HEK293T (cell line): ENCODE measurements at regions not wholly inside any gene's neighbourhood (a gene's known extent, or its start where the extent isn't known, plus 50 kb on each side); places are given as distances from the start of the nearest gene placed in this dataset.

Source experiments
- HDGF ChIP-seq: fragments of 450-650 bp; IDR thresholded peaks from 2 replicates; pipeline ENCODE4 v1.6.1; 2017; ENCODE audit warnings: antibody characterized with exemption, borderline replicate concordance
- NFRKB ChIP-seq: fragments of 450-650 bp; IDR thresholded peaks from 2 replicates; pipeline ENCODE4 v1.6.1; 2016; ENCODE audit warnings: mild to moderate bottlenecking, moderate library complexity
- TF ChIP-seq, protein P1 (sequence below): fragments of 450-650 bp; IDR thresholded peaks from 2 replicates; pipeline ENCODE4 v1.6.1; 2016

GRCh38 chr10:111249925-111250324 lies 173.1 kb downstream of the ADRA2A start:
- TF ChIP-seq, protein P1, sequence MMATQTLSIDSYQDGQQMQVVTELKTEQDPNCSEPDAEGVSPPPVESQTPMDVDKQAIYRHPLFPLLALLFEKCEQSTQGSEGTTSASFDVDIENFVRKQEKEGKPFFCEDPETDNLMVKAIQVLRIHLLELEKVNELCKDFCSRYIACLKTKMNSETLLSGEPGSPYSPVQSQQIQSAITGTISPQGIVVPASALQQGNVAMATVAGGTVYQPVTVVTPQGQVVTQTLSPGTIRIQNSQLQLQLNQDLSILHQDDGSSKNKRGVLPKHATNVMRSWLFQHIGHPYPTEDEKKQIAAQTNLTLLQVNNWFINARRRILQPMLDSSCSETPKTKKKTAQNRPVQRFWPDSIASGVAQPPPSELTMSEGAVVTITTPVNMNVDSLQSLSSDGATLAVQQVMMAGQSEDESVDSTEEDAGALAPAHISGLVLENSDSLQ, result no peak
- TF ChIP-seq HDGF, result no peak
- TF ChIP-seq NFRKB, result no peak
